PFSK-1 (cell line): ENCODE measurements at regions not wholly inside any gene's neighbourhood (a gene's known extent, or its start where the extent isn't known, plus 50 kb on each side); places are given as distances from the start of the nearest gene placed in this dataset.

Experiments used
- FOXP2 ChIP-seq: optimal IDR thresholded peaks from 2 replicates; pipeline ENCODE3; 2011; ENCODE audit warnings: borderline replicate concordance, control low read depth, inconsistent platforms; ENCODE audit not compliant: insufficient read depth; ENCODE audit errors: extremely low read length, extremely low read depth
- POLR2AphosphoS5 ChIP-seq: IDR thresholded peaks from 2 replicates; pipeline ENCODE4 v1.6.1; 2012; ENCODE audit warnings: low read depth, mild to moderate bottlenecking, control low read depth, low read length, moderate library complexity
- REST ChIP-seq, 2 experiments: IDR thresholded peaks; 2 replicates each; pipeline versions ENCODE4 v1.6.1 to v1.8.0; 2011 to 2012; ENCODE audit warnings: low read depth in 2 of 2, low read length in 2 of 2, control low read depth in 1 of 2, inconsistent platforms in 1 of 2, mild to moderate bottlenecking in 1 of 2, moderate library complexity in 1 of 2; ENCODE audit not compliant: insufficient read depth in 1 of 2
- SIN3A ChIP-seq: IDR thresholded peaks from 2 replicates; pipeline ENCODE4 v1.6.1; 2012; ENCODE audit warnings: mild to moderate bottlenecking, low read length, moderate library complexity, borderline replicate concordance; ENCODE audit not compliant: insufficient read depth
- TAF1 ChIP-seq: IDR thresholded peaks from 2 replicates; pipeline ENCODE4 v1.6.1; 2012; ENCODE audit warnings: low read length, control low read depth, borderline replicate concordance; ENCODE audit not compliant: insufficient read depth

GRCh38 chr4:53908661-53909078 lies 155.7 kb downstream of the CHIC2 start:
- TF ChIP-seq POLR2AphosphoS5, result no peak
- no peak for TF ChIP-seq FOXP2

GRCh38 chr4:53907772-53908171 lies 156.6 kb downstream of the CHIC2 start:
- no peak for TF ChIP-seq FOXP2
- no peak for TF ChIP-seq REST (IDR thresholded peaks at IDR 0.05; ENCODE audit: insufficient read depth in 1 of 2, low read depth in 2 of 2, low read length in 2 of 2)
- TF ChIP-seq TAF1, result no peak
- TF ChIP-seq SIN3A, result no peak
- no peak for TF ChIP-seq POLR2AphosphoS5

- no peak for TF ChIP-seq TAF1
- no peak for TF ChIP-seq REST (IDR thresholded peaks at IDR 0.05; ENCODE audit: insufficient read depth in 1 of 2, low read depth in 2 of 2, low read length in 2 of 2)
- no peak for TF ChIP-seq FOXP2
- no peak for TF ChIP-seq SIN3A
- TF ChIP-seq POLR2AphosphoS5, result no peak
Observed at GRCh38 chr4:53906606-53907190, 157.7 kb downstream of the CHIC2 start.

- TF ChIP-seq POLR2AphosphoS5 (no peak), REST (IDR thresholded peaks at IDR 0.05; ENCODE audit: insufficient read depth in 1 of 2, low read depth in 2 of 2, low read length in 2 of 2) (no peak), SIN3A (no peak), TAF1 (no peak), FOXP2 (no peak)
Observed at GRCh38 chr4:53905941-53906377, 158.4 kb downstream of the CHIC2 start.

GRCh38 chr4:53905276-53905940 lies 159.0 kb downstream of the CHIC2 start:
- no peak for TF ChIP-seq REST (IDR thresholded peaks at IDR 0.05; ENCODE audit: insufficient read depth in 1 of 2, low read depth in 2 of 2, low read length in 2 of 2)
- TF ChIP-seq SIN3A, result no peak
